ENCODE measurements at regions not wholly inside any gene's neighbourhood (a gene's known extent, or its start where the extent isn't known, plus 50 kb on each side); places are given as distances from the start of the nearest gene placed in this dataset.

DNA sequence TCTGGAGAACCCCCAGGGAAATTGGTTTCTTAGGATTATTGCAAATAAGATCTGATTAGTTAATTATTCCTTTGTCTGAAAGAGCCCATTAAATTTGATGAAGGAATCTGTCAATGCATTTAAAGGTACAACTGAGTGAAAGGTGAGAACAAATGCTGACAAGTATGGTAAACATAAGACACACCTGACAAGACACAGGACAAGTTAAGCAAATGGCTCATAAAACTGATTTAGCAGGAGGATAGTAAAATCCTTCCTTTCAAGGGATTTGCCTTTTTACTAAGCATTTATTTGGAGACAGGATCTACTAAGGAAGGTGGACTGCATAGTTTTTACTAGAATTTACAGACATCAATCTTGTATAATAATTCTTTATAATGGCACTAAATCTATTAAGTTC is 553.9 kb downstream of the SPRY1 start:
- no peak overlapping the region for H3K4me3 Mint-ChIP-seq
- TF ChIP-seq CTCF (IDR thresholded peaks at IDR 0.05; ENCODE audit: unreplicated experiment in 3 of 3) = no peak
- no peaks in the 10 kb centered on the region for H3K27me3 Mint-ChIP-seq (ENCODE audit: low read depth)
- H3K9me3 Mint-ChIP-seq = peaks cover 4% of the 10 kb centered on the region
- no peak overlapping the region for H3K27ac Mint-ChIP-seq
- peaks cover 14% of the 10 kb centered on the region for H3K4me1 Mint-ChIP-seq
- H3K36me3 Mint-ChIP-seq (ENCODE audit: low read depth) = no peaks in the 10 kb centered on the region

DNA sequence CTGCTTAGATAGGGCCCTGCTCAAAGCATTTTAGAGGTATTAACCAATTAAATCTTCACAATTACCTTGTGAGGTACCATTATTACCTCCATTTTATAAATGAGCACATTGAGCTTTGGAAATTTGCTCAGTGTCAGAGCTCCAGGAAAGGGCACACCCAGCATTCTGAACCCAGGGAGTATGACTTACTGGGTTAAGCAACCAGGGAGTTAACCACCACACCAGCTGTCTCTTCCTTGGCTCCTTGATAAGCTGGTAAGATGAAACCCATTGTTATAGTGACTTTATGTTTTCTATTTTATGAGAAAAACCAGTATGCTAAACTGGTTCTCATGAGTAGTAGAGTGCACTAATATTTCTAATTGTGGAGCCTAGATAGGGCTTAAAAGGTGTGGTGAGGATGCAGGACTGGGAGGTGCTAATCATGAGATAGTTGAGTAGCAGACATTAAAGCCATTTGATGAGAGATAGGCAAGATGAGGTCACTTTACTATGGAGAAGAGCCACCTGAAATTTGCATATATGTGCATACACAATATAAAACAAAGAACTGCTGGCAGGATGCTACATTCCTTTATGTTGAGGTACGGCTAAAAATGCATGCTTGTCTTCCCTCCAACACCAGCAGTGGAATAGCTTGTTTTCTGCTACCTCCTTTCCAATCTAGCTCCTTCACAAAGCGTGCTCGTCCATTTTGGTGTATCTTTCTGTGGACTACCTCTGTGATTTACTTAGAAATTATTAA is 556.1 kb downstream of the SPRY1 start:
- H3K4me1 Mint-ChIP-seq = peaks cover 10% of the 10 kb centered on the region
- no peak overlapping the region for H3K4me3 Mint-ChIP-seq
- peaks cover 4% of the 10 kb centered on the region for H3K9me3 Mint-ChIP-seq
- TF ChIP-seq CTCF (IDR thresholded peaks at IDR 0.05; ENCODE audit: unreplicated experiment in 3 of 3) = no peak
- no peaks in the 10 kb centered on the region for H3K27me3 Mint-ChIP-seq (ENCODE audit: low read depth)
- H3K27ac Mint-ChIP-seq = no peak overlapping the region
- no peaks in the 10 kb centered on the region for H3K36me3 Mint-ChIP-seq (ENCODE audit: low read depth)

DNA sequence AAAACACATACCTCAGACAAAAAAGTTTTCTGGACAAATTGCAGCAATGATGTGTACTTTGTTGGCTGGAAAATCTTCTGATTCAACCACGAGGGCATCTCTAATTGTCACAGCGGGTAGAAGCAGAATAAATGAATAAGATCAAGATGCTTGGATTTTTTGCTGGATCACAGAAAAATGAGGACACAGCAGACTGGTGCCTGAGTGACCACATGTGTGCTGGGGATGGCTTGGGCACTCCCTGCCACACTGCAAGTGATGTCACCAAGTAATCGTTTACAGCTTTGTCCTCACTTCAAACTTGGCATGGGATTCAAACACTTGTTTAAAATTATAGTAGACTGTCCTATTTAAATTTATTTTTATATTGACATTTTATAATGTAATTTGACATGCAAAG is 557.0 kb downstream of the SPRY1 start:
- peaks cover 10% of the 10 kb centered on the region for H3K4me1 Mint-ChIP-seq

GRCh38 chr4:123954220-123954619 is 557.6 kb downstream of the SPRY1 start:
- no peak for TF ChIP-seq CTCF (IDR thresholded peaks at IDR 0.05; ENCODE audit: unreplicated experiment in 3 of 3)
- Mint-ChIP-seq H3K9me3 (peaks cover 6% of the 10 kb centered on the region), H3K27me3 (ENCODE audit: low read depth) (no peaks in the 10 kb centered on the region), H3K27ac (no peak overlapping the region), H3K4me1 (peaks cover 10% of the 10 kb centered on the region), H3K36me3 (ENCODE audit: low read depth) (no peaks in the 10 kb centered on the region), H3K4me3 (no peak overlapping the region)

More for the DNA sequence above, 557.0 kb downstream of the SPRY1 start:
- H3K4me3 Mint-ChIP-seq = no peak overlapping the region
- peaks cover 6% of the 10 kb centered on the region for H3K9me3 Mint-ChIP-seq
- no peaks in the 10 kb centered on the region for H3K27me3 Mint-ChIP-seq (ENCODE audit: low read depth)
- no peak for TF ChIP-seq CTCF (IDR thresholded peaks at IDR 0.05; ENCODE audit: unreplicated experiment in 3 of 3)
- H3K36me3 Mint-ChIP-seq (ENCODE audit: low read depth) = no peaks in the 10 kb centered on the region
- no peak overlapping the region for H3K27ac Mint-ChIP-seq

- Mint-ChIP-seq H3K36me3 (ENCODE audit: low read depth) (no peaks in the 10 kb centered on the region), H3K4me1 (peaks cover 10% of the 10 kb centered on the region), H3K27ac (peak overlapping the region in 2 of 3 experiments; percentile 3 to 6), H3K9me3 (peaks cover 6% of the 10 kb centered on the region), H3K27me3 (ENCODE audit: low read depth) (no peaks in the 10 kb centered on the region), H3K4me3 (no peak overlapping the region)
- no peak for TF ChIP-seq CTCF (IDR thresholded peaks at IDR 0.05; ENCODE audit: unreplicated experiment in 3 of 3)
Observed at GRCh38 chr4:123955167-123955800, 558.7 kb downstream of the SPRY1 start.

- TF ChIP-seq CTCF (IDR thresholded peaks at IDR 0.05; ENCODE audit: unreplicated experiment in 3 of 3) = no peak
- peaks cover 10% of the 10 kb centered on the region for H3K4me1 Mint-ChIP-seq
Observed at GRCh38 chr4:123956204-123956603, 559.6 kb downstream of the SPRY1 start.

More at GRCh38 chr4:123956204-123956603, 559.6 kb downstream of the SPRY1 start:
- no peaks in the 10 kb centered on the region for H3K27me3 Mint-ChIP-seq (ENCODE audit: low read depth)
- no peaks in the 10 kb centered on the region for H3K36me3 Mint-ChIP-seq (ENCODE audit: low read depth)
- no peak overlapping the region for H3K4me3 Mint-ChIP-seq
- peaks cover 6% of the 10 kb centered on the region for H3K9me3 Mint-ChIP-seq
- H3K27ac Mint-ChIP-seq = no peak overlapping the region
